HCT116 (cell line): ENCODE measurements at regions not wholly inside any gene's neighbourhood (a gene's known extent, or its start where the extent isn't known, plus 50 kb on each side); places are given as distances from the start of the nearest gene placed in this dataset.

ENCODE experiments used
- ATAC-seq: fragments of 200-7000 bp; cut with Tn5 transposase; 2 replicates; pipeline ENCODE4 v1.9.1; 2020; ENCODE audit warnings: mild to moderate bottlenecking, moderate library complexity
- BruUV-seq: library from RNA; stranded (reverse); fragments of 400-500 nt; replicated peaks from 2 replicates; lab custom pipeline; 2021; lab: Mats Ljungman, UMichigan
- CTCF ChIA-PET: fragments of 300-600 bp; sonication (Branson Sonifier 250); formaldehyde crosslinking; loops from one replicate; lab custom pipeline; 2021; ENCODE audit warnings: antibody characterized with exemption; lab: Charles Lee
- POLR2A ChIA-PET: fragments of 300-600, 350-600 bp; sonication (Branson Sonifier 250); formaldehyde crosslinking; loops from one replicate; lab custom pipeline; 2021; ENCODE audit warnings: antibody characterized with exemption; lab: Charles Lee
- RAD21 ChIA-PET, 2 experiments: fragments of 300-600 bp; sonication (Branson Sonifier 250); formaldehyde crosslinking; loops; one replicate each; lab custom pipeline; 2023; ENCODE audit warnings: low total read pairs in 2 of 2; ENCODE audit not compliant: uncharacterized antibody in 2 of 2, unreplicated experiment in 2 of 2, low non-redundant PET in 1 of 2; lab: Charles Lee
- DNase-seq: peaks from one replicate; pipeline ENCODE4 v3.0.0-alpha.2; 2010; ENCODE audit warnings: low read depth, low spot score
- H2AFZ ChIP-seq: fragments of 200-600 bp; shearing (Covaris generic), sonication (generic); 2 replicates; pipeline ENCODE4 v1.6.1; 2017; ENCODE audit warnings: low read depth, mixed run types, mixed read lengths, antibody characterized with exemption, low read length; ENCODE audit not compliant: poor library complexity, severe bottlenecking
- H3K27ac ChIP-seq: 2 replicates; pipeline ENCODE4 v1.5.1; 2012; ENCODE audit warnings: low read depth, low read length
- H3K27me3 ChIP-seq: fragments of 200-600 bp; sonication (generic); 2 replicates; pipeline ENCODE4 v1.6.1; 2016; ENCODE audit warnings: mixed run types, low read length, mixed read lengths; ENCODE audit not compliant: insufficient read depth
- H3K36me3 ChIP-seq, 2 experiments: fragments of 200-500 bp in 1 of 2; fragments of 200-600 bp in 1 of 2; sonication (Bioruptor generic) in 1 of 2; sonication (generic) in 1 of 2; 2 replicates each; pipeline versions ENCODE4 v1.5.1 to v1.6.1; 2014 to 2016; ENCODE audit warnings: low read length in 2 of 2, inconsistent platforms in 1 of 2, mixed read lengths in 1 of 2, mixed run types in 1 of 2; ENCODE audit not compliant: insufficient read depth in 2 of 2, control insufficient read depth in 1 of 2
- H3K4me1 ChIP-seq, 2 experiments: fragments of 200-600 bp in 1 of 2; sonication (generic) in 1 of 2; 2 replicates each; pipeline versions ENCODE4 v1.5.1 to v1.6.1; 2012 to 2017; ENCODE audit warnings: low read length in 2 of 2, inconsistent platforms in 1 of 2, mild to moderate bottlenecking in 1 of 2, mixed read lengths in 1 of 2, mixed run types in 1 of 2, moderate library complexity in 1 of 2; ENCODE audit not compliant: insufficient read depth in 2 of 2, control insufficient read depth in 1 of 2
- H3K4me2 ChIP-seq: fragments of 200-600 bp; sonication (generic); 2 replicates; pipeline ENCODE4 v1.6.1; 2017; ENCODE audit warnings: mixed run types, low read length, mixed read lengths
- H3K4me3 ChIP-seq, 2 experiments: fragments of 200-600 bp in 1 of 2; sonication (generic) in 1 of 2; replicated peaks in 1 of 2; 2 replicates each; pipeline ENCODE4 v1.5.1; 2011 to 2016; ENCODE audit warnings: low read length in 2 of 2, control low read depth in 1 of 2, low read depth in 1 of 2, mild to moderate bottlenecking in 1 of 2, mixed read lengths in 1 of 2, mixed run types in 1 of 2
- H3K79me2 ChIP-seq: fragments of 200-600 bp; sonication (generic); 2 replicates; pipeline ENCODE4 v1.6.1; 2017; ENCODE audit warnings: mild to moderate bottlenecking, mixed run types, low read length, moderate library complexity, mixed read lengths; ENCODE audit not compliant: insufficient read depth
- H3K9ac ChIP-seq: fragments of 200-600 bp; sonication (generic); 2 replicates; pipeline ENCODE4 v1.6.1; 2016; ENCODE audit warnings: low read length, mixed read lengths
- H3K9me2 ChIP-seq: fragments of 200-600 bp; sonication (generic), shearing (Covaris generic); 2 replicates; pipeline ENCODE4 v1.6.1; 2017; ENCODE audit warnings: mixed run types, mild to moderate bottlenecking, moderate library complexity; ENCODE audit not compliant: insufficient read depth
- H3K9me3 ChIP-seq, 2 experiments: fragments of 200-500 bp in 1 of 2; fragments of 200-600 bp in 1 of 2; sonication (Bioruptor generic) in 1 of 2; sonication (generic) in 1 of 2; 2 replicates each; pipeline ENCODE4 v1.6.1; 2014 to 2017; ENCODE audit warnings: low read length in 2 of 2, mixed read lengths in 2 of 2, inconsistent platforms in 1 of 2, low read depth in 1 of 2, mild to moderate bottlenecking in 1 of 2, mixed run types in 1 of 2, moderate library complexity in 1 of 2; ENCODE audit not compliant: control insufficient read depth in 1 of 2, insufficient read depth in 1 of 2
- H4K20me1 ChIP-seq: fragments of 200-600 bp; sonication (generic), shearing (Covaris generic); 2 replicates; pipeline ENCODE4 v1.6.1; 2017; ENCODE audit warnings: mixed run types, mild to moderate bottlenecking, moderate library complexity; ENCODE audit not compliant: insufficient read depth
- CBX3 ChIP-seq: IDR thresholded peaks from 2 replicates; pipeline ENCODE4 v1.6.1; 2012; ENCODE audit warnings: low read depth
- EGR1 ChIP-seq: IDR thresholded peaks from 2 replicates; pipeline ENCODE4 v1.6.1; 2012; ENCODE audit warnings: low read depth
- ELF1 ChIP-seq: IDR thresholded peaks from 2 replicates; pipeline ENCODE4 v1.6.1; 2012; ENCODE audit warnings: low read depth, borderline replicate concordance
- FOSL1 ChIP-seq: IDR thresholded peaks from 2 replicates; pipeline ENCODE4 v1.6.1; 2012; ENCODE audit warnings: low read depth
- JUND ChIP-seq: IDR thresholded peaks from 2 replicates; pipeline ENCODE4 v1.6.1; 2012
- POLR2A ChIP-seq: IDR thresholded peaks from 2 replicates; pipeline ENCODE4 v1.7.0; 2011; ENCODE audit warnings: borderline replicate concordance; ENCODE audit not compliant: insufficient read depth, insufficient read length; ENCODE audit errors: extremely low read depth
- RAD21 ChIP-seq: IDR thresholded peaks from 2 replicates; pipeline ENCODE4 v1.6.1; 2012; ENCODE audit warnings: low read depth, mild to moderate bottlenecking
- REST ChIP-seq: IDR thresholded peaks from 2 replicates; pipeline ENCODE4 v1.6.1; 2012; ENCODE audit warnings: low read depth
- SIN3A ChIP-seq: IDR thresholded peaks from 2 replicates; pipeline ENCODE4 v1.6.1; 2012; ENCODE audit warnings: low read depth
- SP1 ChIP-seq: IDR thresholded peaks from 2 replicates; pipeline ENCODE4 v1.6.1; 2012; ENCODE audit warnings: low read depth
- SRF ChIP-seq: IDR thresholded peaks from 2 replicates; pipeline ENCODE4 v1.6.1; 2012; ENCODE audit warnings: low read depth
- ZBTB33 ChIP-seq: IDR thresholded peaks from 2 replicates; pipeline ENCODE4 v1.6.1; 2011; ENCODE audit warnings: mild to moderate bottlenecking, low read length, moderate library complexity; ENCODE audit not compliant: insufficient replicate concordance; ENCODE audit errors: extremely low read depth
- intact Hi-C: fragments of 100-400 bp; cut with micrococcal nuclease; formaldehyde crosslinking; loops from 2 replicates; pipeline ENCODE4 v1.10.0; 2022

- Histone ChIP-seq H3K9me2 (no peaks in the 10 kb centered on the region), H3K4me2 (no peak overlapping the region), H3K9ac (no peak overlapping the region), H3K79me2 (no peaks in the 10 kb centered on the region), H3K9me3 (no peaks in the 10 kb centered on the region), H3K4me1 (no peaks in the 10 kb centered on the region), H3K36me3 (no peaks in the 10 kb centered on the region), H4K20me1 (no peaks in the 10 kb centered on the region), H3K27me3 (no peaks in the 10 kb centered on the region), H3K27ac (no peak overlapping the region), H2AFZ (no peak overlapping the region), H3K4me3 (no peak overlapping the region)
- TF ChIP-seq SRF (no peak), JUND (no peak), CBX3 (no peak), POLR2A (no peak), FOSL1 (no peak), REST (no peak), EGR1 (no peak), ZBTB33 (no peak), SIN3A (no peak), ELF1 (no peak), SP1 (no peak), RAD21 (no peak)
- no peak for ATAC-seq
- ChIA-PET POLR2A (no interaction called here), CTCF (no interaction called here), RAD21 (no interaction called here)
- intact Hi-C loops, result no loop called here
- no peak for DNase-seq
- no TSS peak for BruUV-seq
Measured at GRCh38 chr10:61217851-61218565, 235.2 kb downstream of the TMEM26 start.
